ENCODE measurements at regions not wholly inside any gene's neighbourhood (a gene's known extent, or its start where the extent isn't known, plus 50 kb on each side); places are given as distances from the start of the nearest gene placed in this dataset.

DNA sequence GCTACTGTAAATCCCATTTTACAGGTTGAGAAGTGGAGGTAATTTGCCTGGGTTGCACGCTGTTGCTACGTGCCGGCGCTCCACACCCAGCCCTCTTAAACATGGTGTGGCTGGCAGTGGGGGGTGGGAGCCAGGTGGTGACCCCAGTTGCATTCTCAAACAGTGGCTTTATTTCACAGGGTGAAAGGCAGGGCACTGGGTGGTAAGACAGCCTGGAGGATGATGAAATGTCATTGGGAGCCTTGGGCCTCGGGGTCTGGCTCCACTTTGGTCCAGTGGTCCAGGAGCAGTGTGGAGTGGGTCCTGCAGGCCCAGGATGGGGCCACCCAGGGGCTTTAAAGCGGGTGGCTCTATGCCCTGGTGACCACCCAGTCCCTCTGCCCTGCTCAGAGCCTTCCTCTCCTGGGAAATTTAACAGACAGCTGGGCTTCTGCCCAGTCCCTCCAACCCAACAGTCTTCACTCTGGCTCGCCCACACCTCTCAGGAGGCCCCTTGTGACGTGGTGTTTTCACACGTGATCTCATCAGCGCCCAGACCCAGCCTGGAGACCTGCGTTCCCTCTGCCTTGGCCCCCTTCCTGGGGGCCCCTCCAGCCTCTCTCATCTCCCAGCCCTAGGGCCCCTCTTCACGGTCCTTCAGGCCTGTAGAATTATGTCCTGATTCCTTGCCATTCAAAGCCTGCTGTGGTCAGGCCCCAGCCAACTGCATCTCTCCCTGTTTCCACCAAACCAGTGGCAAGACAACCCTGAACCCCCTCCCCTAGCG, 92.5 kb downstream of the INHBB start:
- Histone ChIP-seq H3K4me1 (ENCODE audit: control insufficient read depth in 1 of 2, insufficient read depth in 1 of 2, low read depth in 1 of 2, low read length in 1 of 2) (no peaks in the 10 kb centered on the region), H3K4me3 (ENCODE audit: low read depth in 1 of 2, low read length in 1 of 2) (no peak overlapping the region), H3K27ac (no peak overlapping the region), H3K9me3 (no peaks in the 10 kb centered on the region), H3K36me3 (no peaks in the 10 kb centered on the region), H3K27me3 (peaks cover 91% of the 10 kb centered on the region)
- no peak for TF ChIP-seq CTCF (IDR thresholded peaks at IDR 0.05)

DNA sequence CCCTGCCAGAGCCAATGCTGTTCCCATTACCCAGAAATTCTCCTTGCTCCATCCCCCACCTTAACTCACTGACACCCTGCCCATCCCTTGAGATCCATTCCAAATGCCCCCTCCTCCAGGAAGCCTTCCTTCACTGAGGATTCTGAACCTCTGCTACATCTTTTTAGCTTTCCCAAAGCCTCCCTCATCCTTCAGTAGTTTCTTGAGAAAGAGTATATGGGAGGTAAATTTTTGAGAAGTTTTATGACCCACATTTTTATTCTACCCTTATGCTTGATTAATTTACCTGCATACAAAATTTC, 93.1 kb downstream of the INHBB start:
- H3K27ac ChIP-seq = no peak overlapping the region
- H3K36me3 ChIP-seq = no peaks in the 10 kb centered on the region
- no peak overlapping the region for H3K4me3 ChIP-seq (ENCODE audit: low read depth in 1 of 2, low read length in 1 of 2)
- H3K27me3 ChIP-seq = peaks cover 96% of the 10 kb centered on the region
- TF ChIP-seq CTCF (IDR thresholded peaks at IDR 0.05) = no peak
- H3K9me3 ChIP-seq = no peaks in the 10 kb centered on the region
- H3K4me1 ChIP-seq (ENCODE audit: control insufficient read depth in 1 of 2, insufficient read depth in 1 of 2, low read depth in 1 of 2, low read length in 1 of 2) = no peaks in the 10 kb centered on the region

GRCh38 chr2:120439637-120440384, 93.9 kb downstream of the INHBB start:
- H3K27me3 ChIP-seq = peaks cover 98% of the 10 kb centered on the region
- no peak for TF ChIP-seq CTCF (IDR thresholded peaks at IDR 0.05)
- no peaks in the 10 kb centered on the region for H3K4me1 ChIP-seq (ENCODE audit: control insufficient read depth in 1 of 2, insufficient read depth in 1 of 2, low read depth in 1 of 2, low read length in 1 of 2)

GRCh38 chr2:120440521-120441350, 94.8 kb downstream of the INHBB start:
- no peak overlapping the region for H3K4me3 ChIP-seq (ENCODE audit: low read depth in 1 of 2, low read length in 1 of 2)
- H3K36me3 ChIP-seq = no peaks in the 10 kb centered on the region
- no peaks in the 10 kb centered on the region for H3K9me3 ChIP-seq
- no peak for TF ChIP-seq CTCF (IDR thresholded peaks at IDR 0.05)
- H3K4me1 ChIP-seq (ENCODE audit: control insufficient read depth in 1 of 2, insufficient read depth in 1 of 2, low read depth in 1 of 2, low read length in 1 of 2) = no peaks in the 10 kb centered on the region
- peaks cover 98% of the 10 kb centered on the region for H3K27me3 ChIP-seq
- no peak overlapping the region for H3K27ac ChIP-seq

More at GRCh38 chr2:120439637-120440384, 93.9 kb downstream of the INHBB start:
- no peaks in the 10 kb centered on the region for H3K36me3 ChIP-seq
- H3K9me3 ChIP-seq = no peaks in the 10 kb centered on the region
- H3K4me3 ChIP-seq (ENCODE audit: low read depth in 1 of 2, low read length in 1 of 2) = no peak overlapping the region
- H3K27ac ChIP-seq = no peak overlapping the region

GRCh38 chr2:120441351-120441700, 95.4 kb downstream of the INHBB start:
- Histone ChIP-seq H3K27me3 (peaks cover 96% of the 10 kb centered on the region), H3K4me3 (ENCODE audit: low read depth in 1 of 2, low read length in 1 of 2) (no peak overlapping the region), H3K27ac (no peak overlapping the region), H3K36me3 (no peaks in the 10 kb centered on the region), H3K4me1 (ENCODE audit: control insufficient read depth in 1 of 2, insufficient read depth in 1 of 2, low read depth in 1 of 2, low read length in 1 of 2) (no peaks in the 10 kb centered on the region), H3K9me3 (no peaks in the 10 kb centered on the region)
- TF ChIP-seq CTCF (IDR thresholded peaks at IDR 0.05) = no peak

Measured in neutrophil (primary cell).